Right hindlimb (tissue), 1 donor: ENCODE measurements at regions not wholly inside any gene's neighbourhood (a gene's known extent, or its start where the extent isn't known, plus 50 kb on each side); places are given as distances from the start of the nearest gene placed in this dataset.
"Not testable (repeated sequence)": the region's sequence is repeated elsewhere in the genome, so short reads cannot be mapped to it uniquely, and the experiment has no call there.

ENCODE experiments used
- DNase-seq: peaks from one replicate; pipeline ENCODE4 v3.0.0-alpha.2; 2018

DNA sequence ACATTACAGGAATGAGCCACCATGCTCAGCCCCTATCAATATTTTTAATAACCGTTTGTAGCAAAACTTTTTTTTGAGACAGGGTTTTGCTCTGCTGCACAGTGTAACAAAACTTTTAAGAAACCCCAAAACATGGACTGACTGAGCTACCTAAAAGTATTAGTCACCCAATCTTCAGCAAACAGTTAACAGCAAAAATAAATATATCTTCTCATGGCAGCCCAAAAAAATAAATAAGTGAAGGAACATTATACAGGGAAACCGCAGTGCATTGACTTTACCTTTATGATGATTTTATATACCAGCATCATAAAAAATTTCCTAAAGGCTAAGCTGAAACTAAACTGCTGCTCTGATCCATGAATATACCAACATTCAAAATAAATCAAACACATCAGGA, 424.6 kb downstream of the METTL4 start:
- DNase-seq: no peak

- DNase-seq: peak; percentile 88
These were observed 423.7 kb downstream of the METTL4 start for GRCh38 chr18:2147476-2148230.

GRCh38 chr18:2148823-2149222, 422.5 kb downstream of the METTL4 start:
- DNase-seq: no peak

- no peak for DNase-seq
These were observed 420.7 kb downstream of the METTL4 start for GRCh38 chr18:2150566-2150965.

DNA sequence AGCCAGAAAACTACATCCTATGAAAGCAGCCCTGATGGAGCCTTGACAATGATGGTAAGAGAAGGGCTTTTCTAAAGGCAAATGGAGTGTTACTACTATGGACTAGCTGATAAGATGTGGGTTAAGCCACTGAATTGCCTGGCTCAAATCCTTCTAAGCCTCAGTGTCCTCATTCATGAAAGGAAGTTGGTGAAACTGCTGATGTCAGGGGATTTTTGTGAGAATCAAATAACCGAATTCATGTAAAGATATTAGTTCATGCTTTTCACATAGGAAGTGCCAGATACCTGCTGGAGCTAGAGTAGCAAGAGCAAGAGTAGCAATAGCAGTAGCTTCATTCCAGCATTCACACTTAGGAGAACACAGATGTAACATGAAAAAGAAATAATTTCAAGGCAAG, 417.0 kb downstream of the METTL4 start:
- no peak for DNase-seq

DNA sequence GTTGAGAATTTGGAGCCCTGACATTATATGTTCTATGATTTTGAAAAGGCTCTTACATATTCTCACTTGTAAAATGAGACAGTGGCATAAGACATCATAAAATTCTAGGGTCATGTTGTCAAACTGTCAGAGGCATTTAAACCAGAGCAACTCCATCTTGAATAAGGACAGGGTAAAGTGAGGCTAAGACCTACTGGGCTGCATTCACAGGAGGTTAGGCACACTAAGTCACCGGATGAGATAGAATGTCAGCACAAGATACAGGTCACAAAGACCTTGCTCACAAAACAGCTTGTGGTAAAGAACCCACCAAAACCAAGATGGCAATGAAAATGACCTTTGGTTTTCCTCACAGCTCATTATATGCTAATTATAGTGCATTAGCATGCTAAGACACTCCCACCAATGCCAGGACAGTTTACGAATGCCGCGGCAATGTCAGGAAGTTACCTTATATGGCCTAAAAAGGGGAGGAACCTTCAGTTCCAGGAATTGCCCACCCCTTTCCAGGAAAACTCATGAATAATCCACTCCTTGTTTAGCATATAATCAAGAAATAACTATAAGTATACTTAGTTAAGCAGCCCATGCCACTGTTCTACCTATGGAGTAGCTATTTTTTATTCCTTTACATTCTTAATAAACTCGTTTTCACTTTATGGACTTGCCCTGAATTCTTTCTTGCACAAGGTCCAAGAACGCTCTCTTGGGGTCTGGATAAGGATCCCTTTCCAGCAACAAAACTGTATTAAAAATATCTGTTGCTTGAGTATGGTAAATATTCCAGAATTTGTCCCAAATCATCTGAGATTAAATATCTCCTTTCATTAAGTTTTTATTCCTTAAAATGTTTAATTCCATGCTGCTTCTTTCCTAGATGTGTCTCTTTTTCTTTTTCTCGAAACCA, 406.4 kb downstream of the METTL4 start:
- no peak for DNase-seq

DNA sequence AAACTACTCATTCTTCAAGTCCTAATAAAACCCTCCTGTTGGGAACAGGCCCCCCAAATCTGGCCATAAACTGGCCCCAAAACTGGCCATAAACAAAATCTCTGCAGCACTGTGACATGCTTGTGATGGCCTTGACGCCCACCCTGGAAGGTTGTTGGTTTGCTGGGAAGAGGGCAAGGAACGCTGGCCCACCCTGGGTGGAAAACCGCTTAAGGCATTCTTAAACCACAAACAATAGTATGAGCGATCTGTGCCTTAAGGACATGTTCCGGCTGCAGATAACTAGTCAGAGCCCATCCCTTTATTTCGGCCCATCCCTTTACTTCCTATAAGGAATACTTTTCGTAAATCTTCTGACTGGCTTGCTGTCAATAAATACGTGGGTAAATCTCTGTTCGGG, 404.4 kb downstream of the METTL4 start:
- DNase-seq: not testable (repeated sequence)

DNA sequence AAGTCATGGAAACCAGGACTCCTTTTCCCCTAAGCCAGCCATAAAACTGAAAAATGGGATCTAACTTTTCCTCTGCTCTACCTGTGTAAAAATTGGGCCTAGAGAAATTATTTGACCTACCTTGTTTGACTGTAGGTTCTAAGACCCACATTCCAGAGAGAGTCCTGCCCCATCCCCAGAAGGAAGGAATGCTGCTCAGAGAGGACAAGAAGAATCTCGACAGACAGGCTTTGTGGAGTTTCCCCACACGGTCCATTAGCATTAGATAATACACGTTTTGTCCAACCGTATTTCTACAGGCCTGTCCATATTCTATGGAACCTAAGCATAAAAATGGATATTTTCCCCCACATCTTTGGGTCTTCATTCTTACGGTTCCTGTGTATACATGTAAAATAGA, 403.3 kb downstream of the METTL4 start:
- DNase-seq: no peak

GRCh38 chr18:2169656-2170055, 401.6 kb downstream of the METTL4 start:
- no peak for DNase-seq

- DNase-seq: no peak
These were observed 399.3 kb downstream of the METTL4 start for GRCh38 chr18:2171840-2172625.

DNA sequence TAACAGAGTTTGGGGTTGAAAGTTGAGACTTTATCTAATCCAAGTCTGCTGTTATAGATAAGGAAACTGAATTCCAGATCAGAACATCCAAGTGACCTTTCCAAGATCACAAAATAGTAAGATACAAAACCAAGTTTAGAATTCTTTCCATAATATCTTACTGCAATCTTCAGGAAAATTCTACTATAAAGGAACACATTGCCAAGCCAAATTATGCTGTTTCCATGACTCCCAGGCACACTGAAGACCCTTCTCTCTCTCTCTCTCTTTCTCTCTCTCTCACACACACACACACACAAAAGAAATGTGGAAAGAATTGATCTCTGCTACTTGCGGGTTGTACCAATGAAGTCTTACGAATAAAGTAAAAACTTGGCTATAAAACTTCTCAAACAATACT, 398.4 kb downstream of the METTL4 start:
- no peak for DNase-seq

DNA sequence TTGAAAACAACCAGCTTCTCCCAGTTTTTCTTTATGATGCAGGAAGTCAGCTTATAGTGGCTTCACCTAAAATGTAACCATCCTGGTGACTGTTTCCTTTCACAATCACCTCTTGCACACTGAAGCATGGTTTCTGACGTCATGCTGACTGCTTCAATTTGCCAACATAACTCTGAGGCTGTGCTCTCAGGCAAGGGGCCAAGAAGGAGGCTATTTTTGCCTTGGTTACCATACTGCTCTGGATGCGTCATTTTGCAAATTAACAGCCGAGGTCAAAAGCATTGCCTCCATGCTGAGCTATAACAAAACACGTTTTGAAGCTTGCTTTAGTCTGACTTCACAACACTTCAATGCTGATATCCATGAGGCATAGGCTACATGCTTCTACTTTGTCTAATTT, 397.8 kb downstream of the METTL4 start:
- peak; percentile 34 for DNase-seq

DNA sequence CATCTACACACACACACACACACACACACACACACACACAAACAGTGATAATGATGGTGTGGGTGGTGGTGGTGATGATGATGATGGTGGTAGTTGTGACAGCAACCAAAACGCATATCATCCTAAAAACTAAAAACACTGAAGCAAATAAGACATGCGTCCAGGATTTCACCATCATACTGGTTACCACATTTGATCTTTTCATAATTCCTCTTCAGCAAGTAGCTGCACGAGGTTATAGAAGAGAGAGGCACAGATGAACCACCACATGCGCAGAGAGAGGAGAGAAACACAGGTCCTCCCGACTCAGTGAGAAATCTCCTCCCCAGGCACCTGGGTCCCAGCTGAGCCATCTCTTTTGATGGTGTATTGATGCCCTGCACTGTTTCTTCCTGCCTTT, 393.3 kb downstream of the METTL4 start:
- DNase-seq: no peak

DNA sequence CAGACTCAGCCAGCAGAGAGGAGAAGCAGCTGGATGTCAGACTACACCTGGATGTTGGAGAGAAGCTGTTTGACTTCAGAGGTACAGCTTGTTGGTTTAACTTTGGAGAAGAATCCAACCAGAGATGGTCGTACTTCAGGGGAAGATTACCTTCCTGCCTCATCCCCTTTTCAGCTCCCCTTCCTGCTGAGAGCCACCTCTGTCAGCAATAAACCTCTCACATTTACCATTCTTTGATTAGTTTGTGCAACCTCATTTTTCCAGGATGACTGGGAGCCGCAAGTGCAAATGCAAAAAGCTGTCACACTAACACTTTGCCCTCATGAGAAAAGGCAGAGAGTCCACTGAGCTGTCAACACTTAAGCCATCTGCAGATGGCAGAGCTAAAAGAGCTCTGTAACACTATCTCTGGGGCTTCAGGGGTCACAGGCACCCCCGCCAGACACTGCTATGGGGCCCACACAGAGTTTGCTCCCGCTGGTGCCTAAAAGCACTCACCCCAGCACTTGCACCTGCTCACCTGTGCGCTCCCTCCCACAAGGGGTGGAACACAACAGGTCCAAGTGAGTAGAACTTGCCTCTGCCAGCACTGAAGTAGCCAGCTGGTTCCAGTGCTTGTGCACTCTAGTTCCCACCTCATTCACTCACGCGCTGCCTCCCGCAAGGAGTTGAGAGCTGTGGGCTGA, 391.7 kb downstream of the METTL4 start:
- DNase-seq: no peak

DNA sequence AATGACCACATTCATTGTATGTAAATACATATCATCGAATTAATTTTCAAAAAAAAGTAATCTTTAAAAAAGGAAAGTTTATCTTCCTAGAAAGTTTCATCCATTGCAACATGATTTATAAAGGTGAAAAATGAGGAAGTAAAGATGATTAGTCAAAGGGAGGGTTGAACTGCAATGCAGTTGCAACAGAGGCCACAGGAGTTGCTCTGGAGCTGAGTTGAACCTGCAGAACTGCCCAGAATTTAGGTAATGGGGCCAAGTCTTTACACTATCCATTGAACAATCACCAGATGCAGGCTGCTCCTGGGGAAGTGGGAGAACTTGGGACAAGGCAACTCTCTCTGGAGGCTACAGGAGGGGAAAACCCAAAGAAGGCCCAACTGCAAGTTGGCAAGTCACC, 390.7 kb downstream of the METTL4 start:
- DNase-seq: no peak

GRCh38 chr18:2183432-2183831, 387.9 kb downstream of the METTL4 start:
- no peak for DNase-seq

- DNase-seq: no peak
These were observed 384.3 kb downstream of the METTL4 start for GRCh38 chr18:2186967-2187366.

GRCh38 chr18:2188258-2188657, 383.0 kb downstream of the METTL4 start:
- no peak for DNase-seq

DNA sequence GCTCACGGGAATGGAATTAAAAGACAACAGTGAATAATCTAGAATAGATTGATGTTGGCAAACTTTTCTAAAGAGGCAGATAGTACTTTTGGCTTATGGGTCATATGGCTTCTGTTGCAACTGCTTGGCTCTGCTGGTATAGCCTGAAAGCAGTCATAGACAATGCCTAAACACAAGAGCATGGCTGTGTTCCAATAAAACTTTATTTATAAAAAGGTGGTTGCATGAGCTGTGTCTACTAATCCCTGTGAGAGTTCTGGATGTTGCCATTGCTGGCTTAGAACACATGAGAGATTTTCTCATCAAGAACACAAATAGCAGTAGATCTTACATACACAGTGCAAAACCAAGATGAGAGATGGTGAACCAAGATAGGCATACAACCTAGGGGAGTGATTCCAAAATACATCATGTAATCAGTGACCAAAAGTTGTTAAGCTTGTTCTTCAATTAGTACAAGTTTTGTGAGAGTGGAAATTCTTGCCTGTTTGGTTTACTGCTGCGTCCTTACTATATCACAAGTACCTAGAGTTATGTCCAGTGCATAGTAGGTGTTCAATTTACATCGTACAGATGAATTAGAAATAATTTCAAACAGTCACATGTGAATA, 380.0 kb downstream of the METTL4 start:
- no peak for DNase-seq

DNA sequence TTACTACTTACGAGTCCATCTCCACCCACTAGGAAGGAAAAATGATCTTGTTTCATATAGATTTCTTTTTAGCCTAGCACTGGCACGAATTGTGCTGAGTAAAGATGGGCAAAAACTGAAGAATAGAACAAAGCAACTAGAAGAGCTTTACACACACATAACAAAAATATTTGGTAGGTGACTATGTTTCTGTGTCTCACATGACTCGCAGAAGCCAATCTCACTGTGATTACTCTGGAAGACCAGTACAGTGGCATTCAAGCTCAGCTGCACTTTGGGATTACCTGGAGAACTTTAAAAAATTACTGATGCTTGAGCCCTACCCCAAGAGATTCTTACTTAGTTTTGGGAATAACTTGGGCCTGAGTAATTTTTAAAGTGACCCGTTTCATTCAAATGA, 378.7 kb downstream of the METTL4 start:
- no peak for DNase-seq

- DNase-seq: no peak
These were observed 373.4 kb downstream of the METTL4 start for GRCh38 chr18:2197946-2198345.

GRCh38 chr18:2199060-2199459, 372.2 kb downstream of the METTL4 start:
- no peak for DNase-seq
